ENCODE measurements at regions not wholly inside any gene's neighbourhood (a gene's known extent, or its start where the extent isn't known, plus 50 kb on each side); places are given as distances from the start of the nearest gene placed in this dataset.

DNA sequence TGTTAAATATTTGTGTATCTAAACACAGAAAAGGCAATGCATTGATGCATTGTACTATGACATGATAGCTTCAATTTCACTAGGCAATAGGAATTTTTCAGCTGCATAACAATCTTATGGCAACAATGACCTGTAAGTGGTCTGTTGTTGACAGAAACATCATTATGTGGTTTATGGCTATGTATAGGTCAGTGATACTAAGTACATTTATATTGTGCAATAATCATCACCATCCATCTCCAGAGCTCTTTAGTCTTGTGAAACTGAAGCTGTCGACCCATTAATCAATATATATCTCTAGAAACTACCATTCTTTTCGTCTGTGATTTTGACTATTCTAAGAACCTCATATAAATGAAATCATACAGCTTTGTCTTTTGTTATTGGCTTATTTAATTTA is 200.1 kb upstream of the ZNF717 start:
- TF ChIP-seq, protein P1, sequence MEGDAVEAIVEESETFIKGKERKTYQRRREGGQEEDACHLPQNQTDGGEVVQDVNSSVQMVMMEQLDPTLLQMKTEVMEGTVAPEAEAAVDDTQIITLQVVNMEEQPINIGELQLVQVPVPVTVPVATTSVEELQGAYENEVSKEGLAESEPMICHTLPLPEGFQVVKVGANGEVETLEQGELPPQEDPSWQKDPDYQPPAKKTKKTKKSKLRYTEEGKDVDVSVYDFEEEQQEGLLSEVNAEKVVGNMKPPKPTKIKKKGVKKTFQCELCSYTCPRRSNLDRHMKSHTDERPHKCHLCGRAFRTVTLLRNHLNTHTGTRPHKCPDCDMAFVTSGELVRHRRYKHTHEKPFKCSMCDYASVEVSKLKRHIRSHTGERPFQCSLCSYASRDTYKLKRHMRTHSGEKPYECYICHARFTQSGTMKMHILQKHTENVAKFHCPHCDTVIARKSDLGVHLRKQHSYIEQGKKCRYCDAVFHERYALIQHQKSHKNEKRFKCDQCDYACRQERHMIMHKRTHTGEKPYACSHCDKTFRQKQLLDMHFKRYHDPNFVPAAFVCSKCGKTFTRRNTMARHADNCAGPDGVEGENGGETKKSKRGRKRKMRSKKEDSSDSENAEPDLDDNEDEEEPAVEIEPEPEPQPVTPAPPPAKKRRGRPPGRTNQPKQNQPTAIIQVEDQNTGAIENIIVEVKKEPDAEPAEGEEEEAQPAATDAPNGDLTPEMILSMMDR (IDR thresholded peaks at IDR 0.05), result no peak
- no peak for TF ChIP-seq POLR2A (IDR thresholded peaks at IDR 0.05)

Measured in testis (tissue), 2 donors.